ENCODE measurements at regions not wholly inside any gene's neighbourhood (a gene's known extent, or its start where the extent isn't known, plus 50 kb on each side); places are given as distances from the start of the nearest gene placed in this dataset.

GRCh38 chr20:30812739-30813411 is 444.6 kb upstream of the DEFB115 start:
- TF ChIP-seq POU2F2 (IDR thresholded peaks at IDR 0.05; ENCODE audit: low read depth, low read length) (no peak), TAF1 (IDR thresholded peaks at IDR 0.05; ENCODE audit: low read depth, low read length) (no peak), POLR2AphosphoS5 (IDR thresholded peaks at IDR 0.05; ENCODE audit: low read depth, low read length) (no peak), POLR2A (IDR thresholded peaks at IDR 0.05; ENCODE audit: low read depth, low read length) (no peak), SPI1 (IDR thresholded peaks at IDR 0.05; ENCODE audit: low read depth, low read length) (no peak), PAX5 (IDR thresholded peaks at IDR 0.05; ENCODE audit: insufficient read depth, low read length, severe bottlenecking) (no peak)
